ENCODE measurements at regions not wholly inside any gene's neighbourhood (a gene's known extent, or its start where the extent isn't known, plus 50 kb on each side); places are given as distances from the start of the nearest gene placed in this dataset.
A peak's percentile ranks its signal among the peaks of the same experiment; 100 is the strongest.
"Not testable (repeated sequence)": the region's sequence is repeated elsewhere in the genome, so short reads cannot be mapped to it uniquely, and the experiment has no call there.

- DNase-seq (ENCODE audit: low read depth in 2 of 2): no peak
These were observed 131.9 kb downstream of the MRPL36 start for GRCh38 chr5:1667648-1668140.

GRCh38 chr5:1666812-1667588 lies 132.6 kb downstream of the MRPL36 start:
- DNase-seq (ENCODE audit: low read depth in 2 of 2): peak in 1 of 2 donors; percentile 16

- DNase-seq (ENCODE audit: low read depth in 2 of 2): no peak
These were observed 133.4 kb downstream of the MRPL36 start for GRCh38 chr5:1666221-1666620.

GRCh38 chr5:1665803-1666202 lies 133.8 kb downstream of the MRPL36 start:
- DNase-seq (ENCODE audit: low read depth in 2 of 2): no peak

GRCh38 chr5:1665231-1665630 lies 134.4 kb downstream of the MRPL36 start:
- no peak for DNase-seq (ENCODE audit: low read depth in 2 of 2)

- no peak for DNase-seq (ENCODE audit: low read depth in 2 of 2)
These were observed 136.5 kb downstream of the MRPL36 start for GRCh38 chr5:1663186-1663585.

GRCh38 chr5:1662559-1663085 lies 137.0 kb downstream of the MRPL36 start:
- no peak for DNase-seq (ENCODE audit: low read depth in 2 of 2)

GRCh38 chr5:1661831-1662558 lies 137.6 kb downstream of the MRPL36 start:
- DNase-seq (ENCODE audit: low read depth in 2 of 2): no peak

GRCh38 chr5:1661311-1661710 lies 137.6 kb upstream of the LPCAT1 start:
- DNase-seq (ENCODE audit: low read depth in 2 of 2): no peak

GRCh38 chr5:1660511-1660910 lies 136.8 kb upstream of the LPCAT1 start:
- no peak for DNase-seq (ENCODE audit: low read depth in 2 of 2)

- no peak for DNase-seq (ENCODE audit: low read depth in 2 of 2)
These were observed 136.2 kb upstream of the LPCAT1 start for GRCh38 chr5:1660001-1660400.

GRCh38 chr5:1659100-1659981 lies 135.6 kb upstream of the LPCAT1 start:
- DNase-seq (ENCODE audit: low read depth in 2 of 2): no peak

GRCh38 chr5:1658665-1659064 lies 134.9 kb upstream of the LPCAT1 start:
- no peak for DNase-seq (ENCODE audit: low read depth in 2 of 2)

GRCh38 chr5:1657161-1657741 lies 133.5 kb upstream of the LPCAT1 start:
- DNase-seq (ENCODE audit: low read depth in 2 of 2): no peak

- DNase-seq (ENCODE audit: low read depth in 2 of 2): no peak
These were observed 132.7 kb upstream of the LPCAT1 start for GRCh38 chr5:1656271-1656975.

- no peak for DNase-seq (ENCODE audit: low read depth in 2 of 2)
These were observed 131.9 kb upstream of the LPCAT1 start for GRCh38 chr5:1655496-1656270.

GRCh38 chr5:1654786-1655495 lies 131.2 kb upstream of the LPCAT1 start:
- DNase-seq (ENCODE audit: low read depth in 2 of 2): no peak

GRCh38 chr5:1653698-1654651 lies 130.2 kb upstream of the LPCAT1 start:
- DNase-seq (ENCODE audit: low read depth in 2 of 2): not testable (repeated sequence)

Data from activated CD8-positive, alpha-beta memory T cell treated with anti-CD3 and anti-CD28 coated beads for 4 hours (primary cell).